ENCODE measurements at regions not wholly inside any gene's neighbourhood (a gene's known extent, or its start where the extent isn't known, plus 50 kb on each side); places are given as distances from the start of the nearest gene placed in this dataset.
"Not testable (repeated sequence)": the region's sequence is repeated elsewhere in the genome, so short reads cannot be mapped to it uniquely, and the experiment has no call there.

DNA sequence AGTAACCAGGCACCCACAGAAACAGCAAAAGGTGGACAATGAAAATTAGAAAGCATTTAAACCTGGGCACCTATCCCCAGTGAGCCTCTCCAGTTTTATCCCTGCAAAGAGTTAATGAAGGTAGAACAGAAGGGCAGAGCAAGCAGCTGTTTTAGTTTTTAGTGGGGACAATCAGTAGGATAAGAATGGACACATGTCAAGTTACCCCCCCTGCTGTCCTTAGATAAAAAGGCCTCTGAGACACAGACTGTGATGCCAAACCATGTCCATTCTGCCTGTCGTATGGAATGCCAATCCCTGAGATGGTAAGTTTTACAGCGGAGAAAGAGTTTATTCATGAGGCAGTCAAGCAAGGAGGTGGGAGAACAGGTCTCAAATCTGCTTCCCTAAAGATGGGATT, 162.6 kb upstream of the AGR3 start:
- DNase-seq (ENCODE audit: extremely low read depth in 1 of 2, low read depth in 1 of 2), result no peak

DNA sequence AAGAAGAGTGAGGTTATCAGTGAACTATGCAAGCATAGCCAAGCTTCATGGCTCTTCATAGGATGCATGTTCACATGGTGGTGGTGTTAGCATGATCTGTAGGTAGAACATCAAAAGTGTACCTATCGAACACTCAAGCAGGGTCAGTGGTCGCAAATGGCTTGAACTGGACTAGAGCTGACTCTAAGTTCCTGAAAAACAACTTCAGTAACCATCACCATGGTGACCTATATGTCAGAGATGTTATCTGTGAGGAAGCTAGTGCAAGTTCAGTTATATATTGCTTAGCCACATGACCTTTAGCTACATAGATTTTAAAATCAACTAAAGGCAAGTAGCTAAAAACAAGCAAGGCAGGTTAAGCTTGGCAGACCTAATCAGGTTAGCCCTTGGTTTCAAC, 163.1 kb upstream of the AGR3 start:
- DNase-seq (ENCODE audit: extremely low read depth in 1 of 2, low read depth in 1 of 2), result no peak

DNA sequence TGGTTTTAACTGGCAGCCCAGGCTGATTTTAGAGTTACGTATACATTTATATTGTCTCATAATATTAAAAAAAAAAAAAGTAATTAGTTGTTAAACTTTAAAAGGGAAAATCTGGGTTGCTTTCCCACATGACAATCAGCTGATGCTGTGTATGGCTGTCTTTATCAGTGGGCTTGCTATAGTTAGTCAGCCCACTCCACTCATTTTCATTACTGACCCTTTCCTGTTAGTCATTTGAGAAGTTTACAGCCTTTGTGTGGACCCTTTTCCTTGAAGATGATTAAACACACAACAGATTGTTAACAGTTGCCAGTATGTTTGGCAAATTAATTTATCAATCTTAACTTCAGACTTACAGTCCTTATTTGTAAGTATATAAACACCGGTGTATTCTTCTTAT, 164.5 kb upstream of the AGR3 start:
- no peak for DNase-seq (ENCODE audit: extremely low read depth in 1 of 2, low read depth in 1 of 2)

DNA sequence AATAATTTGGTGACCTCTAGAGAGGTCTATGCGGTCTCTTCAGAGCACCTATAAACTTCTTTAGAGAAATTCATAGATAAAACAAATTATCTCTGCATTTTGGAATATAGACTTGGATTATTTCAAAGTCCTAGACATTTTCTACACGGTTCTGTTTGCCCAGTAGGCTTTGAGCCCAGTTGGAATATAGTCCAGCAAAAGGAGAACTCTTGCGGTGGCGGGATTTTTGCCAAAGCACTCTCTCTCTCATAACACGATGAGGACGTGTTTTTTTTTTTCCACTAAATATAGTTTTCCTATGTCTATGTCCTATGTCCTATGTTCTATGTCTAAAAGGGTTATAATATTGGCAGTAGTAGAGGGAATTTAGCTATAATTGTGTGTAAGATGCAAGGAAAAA, 164.9 kb upstream of the AGR3 start:
- DNase-seq (ENCODE audit: extremely low read depth in 1 of 2, low read depth in 1 of 2), result no peak

DNA sequence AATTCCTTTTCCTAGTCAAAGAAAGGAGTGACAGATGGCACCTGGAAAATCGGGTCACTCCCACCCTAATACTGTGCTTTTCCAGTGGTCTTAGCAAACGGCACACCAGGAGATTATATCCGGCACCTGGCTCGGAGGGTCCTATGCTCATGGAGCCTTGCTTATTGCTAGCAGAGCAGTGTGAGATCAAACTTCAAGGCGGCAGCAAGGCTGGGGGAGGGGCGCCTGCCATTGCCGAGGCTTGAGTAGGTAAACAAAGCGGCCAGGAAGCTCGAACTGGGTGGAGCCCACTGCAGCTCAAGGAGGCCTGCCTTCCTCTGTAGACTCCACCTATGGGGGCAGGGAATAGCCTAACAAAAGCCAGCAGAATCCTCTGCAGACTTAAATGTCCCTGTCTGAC, 171.4 kb upstream of the AGR3 start:
- DNase-seq (ENCODE audit: extremely low read depth in 1 of 2, low read depth in 1 of 2), result not testable (repeated sequence)

DNA sequence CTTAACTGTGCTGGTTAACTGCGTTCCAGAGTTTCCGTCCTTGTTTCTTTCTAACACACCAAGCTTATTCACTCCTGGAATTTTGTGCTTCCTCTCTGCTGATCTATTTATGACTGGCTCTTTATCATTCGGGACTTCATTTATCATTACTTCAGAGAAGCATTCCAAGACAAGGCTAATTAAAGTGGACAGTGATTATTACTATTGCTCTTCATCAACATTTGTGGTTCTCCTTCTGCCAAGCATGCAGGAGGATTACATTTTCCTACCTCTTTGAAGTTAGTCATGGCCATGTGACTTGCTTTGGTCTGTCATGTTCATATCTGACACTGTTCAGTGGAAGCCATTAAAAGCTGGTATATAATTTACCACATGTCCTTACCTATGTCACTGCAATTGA, 172.4 kb upstream of the AGR3 start:
- no peak for DNase-seq (ENCODE audit: extremely low read depth in 1 of 2, low read depth in 1 of 2)

DNA sequence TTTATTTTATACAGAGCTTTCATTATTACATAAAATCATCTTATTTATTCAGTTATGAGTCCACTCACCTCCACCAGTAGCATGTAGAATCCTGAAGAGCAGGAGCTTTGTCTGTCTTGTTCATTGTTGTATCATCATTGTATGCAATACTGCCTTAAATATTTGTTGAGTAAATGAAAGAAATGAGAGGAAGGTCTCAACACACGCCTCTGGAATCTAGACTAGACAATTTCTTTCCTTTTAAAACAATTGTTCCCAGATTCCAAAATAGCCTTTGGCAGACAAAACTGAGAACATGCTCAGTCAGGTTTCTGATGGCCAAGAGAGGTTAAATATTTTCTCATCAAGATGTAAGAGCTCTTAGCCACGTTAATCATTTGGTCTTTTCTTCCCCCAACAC, 173.1 kb upstream of the AGR3 start:
- no peak for DNase-seq (ENCODE audit: extremely low read depth in 1 of 2, low read depth in 1 of 2)

DNA sequence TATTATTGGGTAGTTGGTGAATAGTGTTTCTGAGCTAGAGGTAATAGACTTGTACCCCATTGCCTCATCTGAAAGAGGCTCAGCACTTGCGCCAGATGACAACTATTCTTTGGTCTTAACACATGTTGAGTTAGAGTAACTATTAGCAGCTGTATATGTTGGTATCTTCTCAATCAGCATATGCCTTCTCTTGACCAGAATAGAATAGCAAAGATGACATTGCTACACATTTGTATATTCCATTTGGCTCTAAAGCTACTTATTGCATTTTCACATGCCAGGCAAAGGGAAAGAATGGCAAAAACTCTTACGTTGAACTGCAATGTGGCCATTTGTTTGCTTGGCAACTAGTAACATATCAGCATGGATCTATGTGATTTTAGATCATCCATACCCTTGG, 173.8 kb upstream of the AGR3 start:
- no peak for DNase-seq (ENCODE audit: extremely low read depth in 1 of 2, low read depth in 1 of 2)

DNA sequence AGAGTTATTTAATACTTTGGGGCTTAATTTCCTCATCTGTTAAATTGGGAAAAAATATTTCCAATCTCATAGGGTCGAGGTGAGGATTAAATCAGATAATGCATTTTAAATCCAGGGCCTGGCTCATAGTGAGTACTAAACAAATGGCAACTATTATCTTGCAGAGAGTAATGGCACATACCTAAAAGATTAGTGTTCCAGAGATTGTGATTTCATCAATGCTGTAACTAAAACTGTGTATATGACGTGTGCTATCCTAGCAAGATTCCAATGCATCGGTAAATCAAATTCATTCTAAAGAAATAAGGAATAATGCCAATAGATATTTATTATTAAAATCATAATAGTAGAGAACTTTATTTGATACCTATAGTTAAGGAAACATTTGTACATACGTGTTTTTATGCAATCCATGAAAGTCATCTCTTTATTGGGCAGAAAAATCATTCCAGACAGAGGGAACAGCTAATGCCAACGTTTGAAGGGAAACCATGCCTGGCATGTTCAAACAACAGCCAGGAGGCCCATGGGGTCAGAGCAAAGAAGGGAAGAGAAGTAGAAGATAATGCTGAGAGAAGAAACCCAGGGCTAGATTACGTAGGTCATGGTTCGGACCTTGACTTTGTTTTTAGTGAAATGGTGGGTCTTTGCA, 174.8 kb upstream of the AGR3 start:
- no peak for DNase-seq (ENCODE audit: extremely low read depth in 1 of 2, low read depth in 1 of 2)

DNA sequence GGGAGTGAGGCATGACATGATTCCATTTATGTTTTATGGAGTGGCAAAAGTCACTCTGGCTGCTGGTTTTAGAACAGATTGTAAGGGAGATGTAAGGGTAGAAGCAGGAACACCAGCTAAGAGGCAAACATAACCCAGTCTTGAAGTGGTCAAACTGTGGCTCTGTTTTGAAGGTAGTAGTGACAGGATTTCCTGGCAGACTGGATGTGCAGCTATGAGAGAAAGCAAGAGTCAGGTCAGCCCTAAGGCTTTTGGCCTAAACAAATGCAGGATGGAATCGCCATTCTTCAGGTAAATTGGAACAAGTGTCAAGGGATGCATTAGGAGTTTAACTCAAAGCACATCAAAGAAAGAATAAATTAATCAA, 175.3 kb upstream of the AGR3 start:
- no peak for DNase-seq (ENCODE audit: extremely low read depth in 1 of 2, low read depth in 1 of 2)

DNA sequence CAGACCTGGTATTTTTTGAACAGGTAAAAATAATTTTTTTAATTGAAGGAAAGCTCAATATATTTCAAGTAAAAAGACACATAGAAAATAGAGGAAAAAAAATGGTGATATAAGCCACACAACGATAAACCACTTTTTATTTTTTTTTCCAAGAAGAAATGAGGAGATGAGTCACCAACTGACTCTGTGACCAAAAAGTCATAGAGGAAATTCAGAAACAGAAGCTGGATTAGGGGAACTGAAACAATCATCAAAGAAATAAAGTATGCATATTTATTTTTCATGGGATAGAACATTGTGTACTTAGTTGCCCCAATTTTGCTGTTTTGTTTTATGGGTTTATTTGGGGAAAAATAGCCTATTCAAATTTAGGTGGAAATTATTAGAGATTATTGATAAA, 176.8 kb upstream of the AGR3 start:
- DNase-seq (ENCODE audit: extremely low read depth in 1 of 2, low read depth in 1 of 2), result no peak

DNA sequence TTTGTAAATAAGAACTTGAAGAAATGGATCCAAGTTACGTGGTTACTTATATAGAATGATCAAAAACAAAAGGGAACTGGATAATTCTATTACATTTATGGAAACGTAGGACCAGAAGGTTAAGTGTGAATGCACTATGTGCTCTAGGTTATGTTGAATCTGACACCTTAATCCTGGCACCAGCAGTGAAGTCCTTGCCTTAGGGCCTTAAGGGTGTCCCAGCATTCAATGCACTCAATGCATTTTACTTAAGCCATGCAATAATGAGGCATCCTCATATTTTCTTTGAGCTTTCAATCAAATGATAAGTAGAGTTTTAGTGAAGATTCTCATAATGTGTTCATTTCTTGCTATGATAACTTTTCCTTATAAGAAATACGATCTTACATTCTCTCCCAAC, 178.3 kb upstream of the AGR3 start:
- DNase-seq (ENCODE audit: extremely low read depth in 1 of 2, low read depth in 1 of 2), result no peak

DNA sequence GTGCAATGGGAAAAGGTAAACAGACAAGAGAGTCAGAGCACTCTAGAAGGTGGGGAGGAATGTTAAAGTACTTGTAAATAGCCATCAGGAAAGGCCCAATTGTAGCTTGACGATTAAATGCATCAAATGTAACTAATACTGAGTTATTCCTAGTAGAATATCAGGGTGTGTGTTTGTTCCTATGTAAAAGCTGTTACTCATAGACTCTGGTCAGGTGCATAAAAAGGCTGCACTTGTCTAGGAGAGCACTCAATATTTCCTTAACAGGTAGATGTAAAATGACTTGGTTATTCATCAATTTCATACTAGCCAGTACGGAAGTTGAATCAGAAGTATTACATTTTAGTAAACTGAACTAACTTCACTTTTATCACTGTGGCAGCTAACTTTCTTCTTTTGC, 179.7 kb upstream of the AGR3 start:
- no peak for DNase-seq (ENCODE audit: extremely low read depth in 1 of 2, low read depth in 1 of 2)

DNA sequence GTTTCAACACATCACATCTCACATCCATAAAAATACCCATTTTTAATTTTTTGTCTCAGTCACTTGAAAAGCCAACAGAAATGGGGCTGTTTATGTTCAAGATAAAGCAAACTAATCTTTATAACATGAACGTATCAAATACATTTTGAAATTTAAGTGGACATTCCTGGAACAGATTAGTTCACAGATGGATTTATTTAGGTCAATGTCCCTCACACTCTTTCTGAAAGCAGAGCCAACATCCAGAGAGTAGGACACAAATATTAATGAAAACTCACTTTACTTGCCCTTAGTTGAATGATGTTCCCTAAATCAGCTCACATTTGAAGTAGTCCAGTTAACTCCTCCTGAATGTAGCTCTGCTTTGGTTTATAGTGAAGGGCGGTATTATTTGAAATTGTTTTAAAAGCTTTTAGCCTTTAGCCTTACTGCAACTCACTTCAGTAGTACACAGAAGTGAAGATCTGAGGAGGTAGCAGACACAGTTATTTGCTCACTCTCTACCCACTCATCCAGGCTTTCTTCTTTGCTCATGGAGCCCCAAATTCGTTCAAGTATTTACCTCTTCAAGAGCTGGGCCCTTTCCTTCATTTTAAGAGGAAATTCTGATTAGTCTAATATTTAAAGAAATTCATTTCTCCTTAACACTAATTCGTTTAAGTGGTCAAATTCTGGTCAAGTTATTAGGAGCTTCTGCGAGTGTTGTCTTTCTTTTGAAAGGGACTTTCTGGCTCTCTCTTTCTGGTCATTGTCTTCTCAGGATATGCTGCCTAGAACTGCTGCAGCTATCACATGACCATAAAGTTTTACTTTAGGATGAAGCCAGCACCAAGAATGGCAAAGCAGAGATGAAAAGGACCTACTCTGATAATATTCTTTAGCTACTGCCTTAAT, 180.6 kb upstream of the AGR3 start:
- no peak for DNase-seq (ENCODE audit: extremely low read depth in 1 of 2, low read depth in 1 of 2)

DNA sequence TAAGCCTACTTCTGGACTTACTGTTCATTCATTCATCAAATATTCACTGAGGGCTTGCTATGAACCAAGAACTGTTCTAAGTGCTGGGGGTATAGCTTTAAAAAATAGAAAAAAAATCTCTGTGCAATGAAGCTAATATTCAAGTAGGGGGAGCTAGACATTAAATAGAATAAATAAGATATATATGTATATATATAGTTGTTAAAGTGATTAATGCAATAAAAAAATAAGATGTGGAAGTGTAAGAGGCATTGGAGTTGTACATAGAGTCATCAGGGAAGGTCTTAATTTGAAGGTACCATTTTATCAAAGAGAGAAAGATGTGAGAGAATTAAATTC, 181.2 kb upstream of the AGR3 start:
- no peak for DNase-seq (ENCODE audit: extremely low read depth in 1 of 2, low read depth in 1 of 2)

DNA sequence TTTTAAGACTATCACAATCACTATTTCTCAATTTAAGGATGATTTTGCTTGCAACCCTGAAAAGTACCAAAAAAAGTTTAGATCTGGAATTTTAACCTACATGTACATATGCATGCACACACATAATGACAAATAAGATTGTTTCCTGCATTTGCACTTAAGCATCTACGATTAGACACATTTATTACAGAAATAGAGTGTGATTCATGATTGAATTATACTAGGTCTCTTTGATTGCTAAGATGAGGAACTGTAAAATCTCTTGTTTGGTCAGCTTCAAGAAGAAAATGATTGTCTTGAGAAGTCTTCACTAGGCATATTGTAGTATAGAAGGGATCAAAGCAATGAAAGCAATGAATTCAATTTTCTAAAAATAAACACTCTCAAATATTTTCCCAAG, 185.9 kb upstream of the AGR3 start:
- DNase-seq (ENCODE audit: extremely low read depth in 1 of 2, low read depth in 1 of 2), result no peak

DNA sequence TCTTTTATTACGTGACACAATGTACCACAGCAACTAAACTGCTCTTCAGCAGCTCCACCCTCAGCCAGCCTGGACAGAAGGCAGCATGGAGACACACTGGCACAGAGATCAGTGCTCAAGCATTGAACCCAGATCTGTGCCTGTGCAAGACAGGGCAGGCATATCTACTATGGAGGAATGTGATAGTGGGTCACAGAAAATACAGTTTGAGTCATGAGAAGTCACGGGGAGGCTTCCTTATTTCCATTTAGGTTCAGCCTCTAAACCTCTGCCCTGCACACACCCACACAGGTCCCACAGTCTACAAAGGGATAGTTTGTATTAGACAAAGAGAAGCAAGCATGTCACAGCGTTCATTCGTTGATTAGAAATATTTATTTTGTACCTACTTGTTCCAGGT, 187.4 kb upstream of the AGR3 start:
- DNase-seq (ENCODE audit: extremely low read depth in 1 of 2, low read depth in 1 of 2), result no peak

DNA sequence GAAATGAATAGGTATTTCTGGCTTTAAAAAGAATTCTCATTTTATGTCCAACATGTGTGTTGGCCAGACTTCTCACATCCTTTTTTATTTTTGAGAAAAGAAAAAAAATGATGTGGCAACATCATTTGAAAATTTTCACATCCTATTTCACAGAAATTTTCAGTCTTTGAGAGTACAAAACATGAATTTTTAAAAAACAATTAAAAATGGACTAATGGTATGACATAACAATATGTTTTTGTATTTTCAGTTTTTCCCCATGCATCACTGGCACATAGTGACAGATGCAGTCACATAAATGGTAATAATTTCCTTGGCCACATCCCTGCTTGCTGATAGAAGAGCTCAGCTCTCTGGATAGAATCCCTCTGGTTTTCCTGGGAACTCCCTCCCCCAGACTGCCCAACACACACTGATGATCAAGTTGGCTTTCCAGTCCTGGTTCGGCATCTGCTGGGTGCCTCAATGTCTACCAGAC, 188.5 kb upstream of the AGR3 start:
- DNase-seq (ENCODE audit: extremely low read depth in 1 of 2, low read depth in 1 of 2), result no peak

DNA sequence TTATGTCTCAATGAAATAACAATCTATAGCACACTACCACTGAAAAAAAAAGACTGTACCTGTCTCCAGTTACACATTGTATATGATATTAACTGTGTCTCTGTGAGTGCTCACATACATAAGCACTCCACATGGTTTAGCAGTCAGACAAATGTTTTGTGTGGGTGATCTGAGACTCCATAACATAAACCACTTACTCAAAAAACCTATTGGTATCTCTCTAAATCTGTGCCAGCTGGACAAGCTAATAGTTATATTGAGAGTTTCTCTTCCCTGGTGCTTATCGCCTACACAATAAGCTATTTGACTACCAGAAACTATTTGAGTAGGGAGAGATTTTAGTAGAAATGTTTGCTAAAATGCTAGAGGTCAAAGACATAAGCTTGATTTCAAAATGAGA, 190.1 kb upstream of the AGR3 start:
- DNase-seq (ENCODE audit: extremely low read depth in 1 of 2, low read depth in 1 of 2), result no peak

DNA sequence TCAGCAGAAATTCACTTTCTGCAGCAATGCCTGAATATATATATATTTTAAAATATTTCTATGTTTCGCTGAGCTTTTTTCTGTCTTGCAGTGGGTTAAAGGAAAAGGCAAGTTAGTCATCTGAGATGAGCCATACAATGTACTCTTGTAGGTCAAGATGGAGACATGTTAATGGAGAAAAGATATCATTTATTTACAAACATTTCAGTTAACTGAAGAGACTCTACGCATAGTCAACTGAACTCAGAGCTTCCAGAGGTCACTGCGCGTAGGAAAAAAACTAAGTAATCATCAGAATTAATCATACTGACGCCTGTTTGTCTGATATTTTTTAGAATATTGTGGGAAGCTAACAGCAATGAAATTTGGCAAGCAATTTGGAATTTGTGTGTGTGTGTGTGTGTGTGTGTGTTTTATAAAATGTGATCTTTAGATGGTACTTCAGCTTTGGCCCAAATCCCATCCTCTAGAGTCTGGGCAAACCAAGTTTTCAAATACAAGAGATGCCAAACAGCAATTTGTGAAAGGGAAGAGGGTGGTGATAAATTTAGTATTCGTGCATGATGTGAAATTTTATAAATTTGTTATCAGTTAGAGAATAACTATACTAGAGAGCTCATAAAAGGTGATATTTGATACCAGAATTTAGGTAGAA, 193.9 kb upstream of the AGR3 start:
- no peak for DNase-seq (ENCODE audit: extremely low read depth in 1 of 2, low read depth in 1 of 2)

DNA sequence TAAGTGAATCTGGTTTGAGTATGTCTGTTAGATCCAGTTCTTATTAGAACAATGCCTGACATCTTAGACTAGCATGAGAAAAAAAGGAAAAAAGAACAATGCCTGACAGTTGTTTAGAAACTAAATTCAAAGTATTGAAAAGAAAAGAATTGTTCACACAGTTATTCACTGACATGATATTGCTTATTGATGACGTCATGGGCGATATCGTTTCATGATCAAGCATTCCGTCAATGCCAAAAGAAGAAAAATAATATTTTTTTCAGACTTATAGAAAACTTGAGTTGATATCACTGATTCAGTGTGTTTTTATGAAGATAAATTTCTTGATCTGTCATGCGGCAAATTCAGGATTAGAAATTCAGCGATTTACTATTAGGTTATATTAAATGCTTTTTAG, 196.5 kb upstream of the AGR3 start:
- DNase-seq (ENCODE audit: extremely low read depth in 1 of 2, low read depth in 1 of 2), result no peak
